ENCODE measurements at regions not wholly inside any gene's neighbourhood (a gene's known extent, or its start where the extent isn't known, plus 50 kb on each side); places are given as distances from the start of the nearest gene placed in this dataset.
"Not testable (repeated sequence)": the region's sequence is repeated elsewhere in the genome, so short reads cannot be mapped to it uniquely, and the experiment has no call there.

GRCh38 chr4:9009792-9010191, 138.2 kb upstream of the HMX1 start:
- not testable (repeated sequence) for ATAC-seq (ENCODE audit: low FRiP score in 2 of 2); DNase-seq; H3K4me1 ChIP-seq; H3K9me3 ChIP-seq; H3K27me3 ChIP-seq; H3K36me3 ChIP-seq; H3K27ac ChIP-seq; H3K4me3 ChIP-seq
- 89 to 90% methylated on average over 3 to 4 of the region's 4 CpGs for WGBS, 2 donors

- H3K27ac ChIP-seq; ATAC-seq (ENCODE audit: low FRiP score in 2 of 2); H3K4me3 ChIP-seq; H3K36me3 ChIP-seq; H3K27me3 ChIP-seq; H3K4me1 ChIP-seq; H3K9me3 ChIP-seq; DNase-seq: not testable (repeated sequence)
- WGBS, 2 donors, result 67 to 78% methylated on average over 1 to 2 of the region's 4 CpGs
These were observed 136.8 kb upstream of the HMX1 start for GRCh38 chr4:9008407-9008806.

- not testable (repeated sequence) for H3K9me3 ChIP-seq; H3K27ac ChIP-seq; ATAC-seq (ENCODE audit: low FRiP score in 2 of 2); H3K36me3 ChIP-seq; H3K27me3 ChIP-seq
- H3K4me3 ChIP-seq, result peak overlapping the region in 3 of 4 donors; percentile 24 to 48 (median 34)
- peak; percentile 24 to 77 for DNase-seq
- H3K4me1 ChIP-seq, result peaks cover 4 to 10% (median 6%) of the 10 kb centered on the region in 4 donors
- 8% methylated on average over 11 of the region's 28 CpGs; no CpG with 5 or more reads in 1 of the 2 donors for WGBS, 2 donors
These were observed 129.5 kb upstream of the HMX1 start for GRCh38 chr4:9001153-9001552.

GRCh38 chr4:9000505-9001001, 128.9 kb upstream of the HMX1 start:
- H3K9me3 ChIP-seq; H3K36me3 ChIP-seq; ATAC-seq (ENCODE audit: low FRiP score in 2 of 2); H3K27ac ChIP-seq; H3K27me3 ChIP-seq: not testable (repeated sequence)
- peak overlapping the region in 3 of 4 donors; percentile 24 to 48 (median 34) for H3K4me3 ChIP-seq
- WGBS, 2 donors, result 0 to 20% methylated on average over 1 to 3 of the region's 52 CpGs
- peaks cover 4 to 10% (median 6%) of the 10 kb centered on the region in 4 donors for H3K4me1 ChIP-seq
- peak; percentile 87 to 98 (median 94) for TF ChIP-seq CTCF (IDR thresholded peaks at IDR 0.05)
- DNase-seq, result peak; percentile 50 to 96

GRCh38 chr4:8992981-8993380, 121.3 kb upstream of the HMX1 start:
- not testable (repeated sequence) for H3K9me3 ChIP-seq; H3K36me3 ChIP-seq; H3K4me3 ChIP-seq; H3K27me3 ChIP-seq; ATAC-seq (ENCODE audit: low FRiP score in 2 of 2); H3K4me1 ChIP-seq
- H3K27ac ChIP-seq, result peak overlapping the region in 1 of 4 donors; percentile 63
- 65 to 66% methylated on average over 4 to 15 of the region's 15 CpGs for WGBS, 2 donors
- DNase-seq, result peak; percentile 46 to 78

- H3K27ac ChIP-seq; H3K36me3 ChIP-seq; DNase-seq; H3K9me3 ChIP-seq; H3K4me1 ChIP-seq; ATAC-seq (ENCODE audit: low FRiP score in 2 of 2); H3K4me3 ChIP-seq; H3K27me3 ChIP-seq: not testable (repeated sequence)
These were observed 119.8 kb upstream of the HMX1 start for GRCh38 chr4:8991449-8991848.

GRCh38 chr4:8990341-8990740, 118.7 kb upstream of the HMX1 start:
- H3K27me3 ChIP-seq; ATAC-seq (ENCODE audit: low FRiP score in 2 of 2); DNase-seq: not testable (repeated sequence)

GRCh38 chr4:8985786-8986185, 114.1 kb upstream of the HMX1 start:
- WGBS, 2 donors, result 94 to 96% methylated on average over 14 to 15 of the region's 15 CpGs
- H3K4me1 ChIP-seq; ATAC-seq (ENCODE audit: low FRiP score in 2 of 2); H3K27me3 ChIP-seq; H3K9me3 ChIP-seq; H3K36me3 ChIP-seq; H3K27ac ChIP-seq; H3K4me3 ChIP-seq; DNase-seq: not testable (repeated sequence)

More at GRCh38 chr4:8990341-8990740, 118.7 kb upstream of the HMX1 start:
- H3K4me1 ChIP-seq, H3K36me3 ChIP-seq, H3K9me3 ChIP-seq, H3K27ac ChIP-seq, H3K4me3 ChIP-seq: not testable (repeated sequence)
- WGBS, 2 donors, result 80 to 91% methylated on average over 1 to 18 of the region's 18 CpGs

- H3K27me3 ChIP-seq; H3K36me3 ChIP-seq; H3K4me3 ChIP-seq; ATAC-seq (ENCODE audit: low FRiP score in 2 of 2); H3K27ac ChIP-seq; H3K4me1 ChIP-seq; H3K9me3 ChIP-seq: not testable (repeated sequence)
- DNase-seq, result peak in 1 of 2 donors; percentile 60
- WGBS, 2 donors, result 87 to 88% methylated on average over 8 to 11 of the region's 11 CpGs
These were observed 113.0 kb upstream of the HMX1 start for GRCh38 chr4:8984641-8985040.

GRCh38 chr4:8983921-8984320, 112.3 kb upstream of the HMX1 start:
- H3K27ac ChIP-seq; H3K4me3 ChIP-seq; H3K36me3 ChIP-seq; H3K9me3 ChIP-seq; ATAC-seq (ENCODE audit: low FRiP score in 2 of 2); DNase-seq; H3K27me3 ChIP-seq; H3K4me1 ChIP-seq: not testable (repeated sequence)
- WGBS, 2 donors, result 75 to 100% methylated on average over 3 to 12 of the region's 12 CpGs

- H3K4me1 ChIP-seq; H3K4me3 ChIP-seq; H3K36me3 ChIP-seq; H3K9me3 ChIP-seq; ATAC-seq (ENCODE audit: low FRiP score in 2 of 2); DNase-seq; H3K27me3 ChIP-seq; H3K27ac ChIP-seq: not testable (repeated sequence)
- 79 to 81% methylated on average over 18 to 24 of the region's 24 CpGs for WGBS, 2 donors
These were observed 105.0 kb upstream of the HMX1 start for GRCh38 chr4:8976466-8977128.

- not testable (repeated sequence) for ATAC-seq (ENCODE audit: low FRiP score in 2 of 2); H3K27ac ChIP-seq; H3K36me3 ChIP-seq; H3K4me1 ChIP-seq; H3K27me3 ChIP-seq; H3K4me3 ChIP-seq; H3K9me3 ChIP-seq; DNase-seq
- 90 to 94% methylated on average over 7 of the region's 7 CpGs for WGBS, 2 donors
These were observed 101.0 kb upstream of the HMX1 start for GRCh38 chr4:8972635-8973034.
